HEK293 (cell line): ENCODE measurements at regions not wholly inside any gene's neighbourhood (a gene's known extent, or its start where the extent isn't known, plus 50 kb on each side); places are given as distances from the start of the nearest gene placed in this dataset.

Experiments
- CTCF ChIA-PET: fragments of 350-600 bp; formaldehyde crosslinking; extraction: SDS; loops from one replicate; lab custom pipeline; 2021; ENCODE audit warnings: antibody characterized with exemption; lab: Yijun Ruan, JAX
- POLR2A ChIA-PET: fragments of 300-600 bp; formaldehyde crosslinking; extraction: SDS; loops from one replicate; lab custom pipeline; 2020; ENCODE audit warnings: antibody characterized with exemption, inconsistent platforms; lab: Yijun Ruan, JAX
- H3K27ac ChIP-seq: fragments of 200-500 bp; sonication (Bioruptor generic); 2 replicates; pipeline ENCODE4 v1.5.1; 2014; ENCODE audit warnings: low read depth, low read length, control low read depth, inconsistent platforms; ENCODE audit errors: extremely low read depth
- H3K36me3 ChIP-seq, 2 experiments: fragments of 200-500 bp in 1 of 2; sonication (Bioruptor generic) in 1 of 2; 1 replicate in 1 of 2; 2 replicates in 1 of 2; pipeline ENCODE4 v1.5.1; 2014 to 2017; ENCODE audit warnings: inconsistent platforms in 2 of 2, low read length in 2 of 2; ENCODE audit not compliant: control insufficient read depth in 2 of 2, insufficient read depth in 1 of 2
- H3K4me1 ChIP-seq: fragments of 200-500 bp; sonication (Bioruptor generic); 2 replicates; pipeline ENCODE4 v1.5.1; 2014; ENCODE audit warnings: mild to moderate bottlenecking, low read length, inconsistent platforms; ENCODE audit not compliant: control insufficient read depth, insufficient read depth
- H3K4me3 ChIP-seq: 2 replicates; pipeline ENCODE4 v1.5.1; 2011; ENCODE audit warnings: low read depth, mild to moderate bottlenecking, control low read depth, low read length, moderate library complexity
- H3K9me3 ChIP-seq: fragments of 200-500 bp; sonication (Bioruptor generic); 2 replicates; pipeline ENCODE4 v1.5.1; 2014; ENCODE audit warnings: low read depth, low read length, inconsistent platforms; ENCODE audit not compliant: control insufficient read depth, insufficient read depth
- GLI4 ChIP-seq: fragments of 450-650 bp; formaldehyde crosslinking; IDR thresholded peaks from 2 replicates; pipeline ENCODE4 v1.5.1; 2016; ENCODE audit warnings: missing biosample characterization, missing genetic modification characterization
- HOXA7 ChIP-seq: sonication (generic); formaldehyde crosslinking; IDR thresholded peaks from 2 replicates; pipeline ENCODE4 v1.8.1; 2022; ENCODE audit warnings: missing genetic modification reagents, borderline replicate concordance
- HOXC10 ChIP-seq: sonication (generic); formaldehyde crosslinking; IDR thresholded peaks from 2 replicates; pipeline ENCODE4 v1.8.1; 2023; ENCODE audit warnings: mild to moderate bottlenecking, missing genetic modification reagents
- PRDM1 ChIP-seq: fragments of 450-650 bp; formaldehyde crosslinking; IDR thresholded peaks from 2 replicates; pipeline ENCODE4; 2016; ENCODE audit warnings: missing biosample characterization, missing genetic modification characterization
- ZFP3 ChIP-seq: fragments of 450-650 bp; formaldehyde crosslinking; IDR thresholded peaks from 2 replicates; pipeline ENCODE4 v1.5.1; 2016; ENCODE audit warnings: low read depth, missing biosample characterization, missing genetic modification characterization
- ZNF146 ChIP-seq: fragments of 450-650 bp; formaldehyde crosslinking; IDR thresholded peaks from 2 replicates; pipeline ENCODE4 v1.5.1; 2016; ENCODE audit warnings: missing biosample characterization, missing genetic modification characterization
- ZNF211 ChIP-seq: fragments of 450-650 bp; formaldehyde crosslinking; IDR thresholded peaks from 2 replicates; pipeline ENCODE4 v1.5.1; 2016; ENCODE audit warnings: low read depth, missing biosample characterization, missing genetic modification characterization
- ZNF404 ChIP-seq: fragments of 450-650 bp; formaldehyde crosslinking; IDR thresholded peaks from 2 replicates; pipeline ENCODE4 v1.5.1; 2017; ENCODE audit warnings: missing biosample characterization, missing genetic modification characterization
- ZNF600 ChIP-seq: fragments of 450-650 bp; formaldehyde crosslinking; IDR thresholded peaks from 2 replicates; pipeline ENCODE4 v1.5.1; 2016; ENCODE audit warnings: missing biosample characterization, missing genetic modification characterization
- ZNF664 ChIP-seq: fragments of 450-650 bp; formaldehyde crosslinking; IDR thresholded peaks from 2 replicates; pipeline ENCODE4 v1.5.1; 2016; ENCODE audit warnings: missing biosample characterization, missing genetic modification characterization
- ZSCAN23 ChIP-seq: fragments of 450-650 bp; formaldehyde crosslinking; IDR thresholded peaks from 2 replicates; pipeline ENCODE4 v1.5.1; 2016; ENCODE audit warnings: missing biosample characterization, missing genetic modification characterization
- TF ChIP-seq, protein P1 (sequence below): fragments of 450-650 bp; formaldehyde crosslinking; IDR thresholded peaks from 2 replicates; pipeline ENCODE4 v1.5.1; 2016; ENCODE audit warnings: missing biosample characterization, missing genetic modification characterization
- TF ChIP-seq, protein P2 (sequence below): fragments of 450-650 bp; formaldehyde crosslinking; IDR thresholded peaks from 2 replicates; pipeline ENCODE4 v1.5.1; 2016; ENCODE audit warnings: missing biosample characterization, missing genetic modification characterization
- TF ChIP-seq, protein P3 (sequence below): fragments of 450-650 bp; formaldehyde crosslinking; IDR thresholded peaks from 2 replicates; pipeline ENCODE4 v1.5.1; 2016; ENCODE audit warnings: missing biosample characterization, missing genetic modification characterization

DNA sequence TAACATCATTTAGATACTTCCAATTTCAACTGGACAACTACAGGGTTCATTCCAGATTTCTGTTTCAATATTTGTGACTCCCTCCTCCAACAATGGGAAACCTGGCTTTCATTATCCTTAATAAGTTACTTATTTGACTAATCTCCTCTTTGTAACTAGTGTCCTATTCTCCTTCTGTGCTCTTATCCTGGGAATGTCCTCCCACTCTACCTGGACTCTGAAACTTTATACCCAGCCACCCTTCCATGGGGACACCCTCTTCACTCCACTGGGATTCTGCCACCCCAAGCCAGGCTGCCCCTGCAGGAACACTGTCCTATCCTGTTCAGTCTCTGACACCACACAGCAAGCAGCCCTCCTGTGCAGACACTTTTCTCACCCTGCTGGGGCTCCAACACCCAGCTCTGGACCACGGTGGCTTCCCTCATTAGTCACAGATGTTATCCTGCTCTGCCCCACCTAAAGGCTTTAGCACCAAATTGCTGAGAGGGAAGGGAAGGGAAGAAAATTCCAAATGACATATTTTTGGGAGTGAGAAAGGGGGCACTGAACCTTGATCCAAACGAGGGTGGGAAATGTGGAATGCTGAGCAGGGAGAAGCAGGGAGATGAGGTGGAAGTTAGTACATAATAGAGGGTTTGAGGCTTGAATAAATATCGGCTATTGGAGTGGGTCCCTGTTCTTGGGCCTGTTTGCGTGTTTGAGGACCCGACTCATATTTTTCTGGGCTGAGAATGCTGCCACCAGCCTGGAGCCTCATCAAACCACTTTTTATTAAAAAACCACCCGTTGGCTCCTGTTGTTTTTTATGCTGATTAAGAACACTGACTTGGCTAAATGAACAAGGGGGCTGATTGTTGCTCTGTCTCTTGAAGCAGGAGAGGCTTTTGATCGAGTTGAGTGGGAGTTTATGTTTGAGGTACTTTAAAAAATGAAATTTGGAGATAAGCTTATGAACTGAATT lies 54.0 kb upstream of the AKIRIN2 start (continued):
- TF ChIP-seq, protein P1, sequence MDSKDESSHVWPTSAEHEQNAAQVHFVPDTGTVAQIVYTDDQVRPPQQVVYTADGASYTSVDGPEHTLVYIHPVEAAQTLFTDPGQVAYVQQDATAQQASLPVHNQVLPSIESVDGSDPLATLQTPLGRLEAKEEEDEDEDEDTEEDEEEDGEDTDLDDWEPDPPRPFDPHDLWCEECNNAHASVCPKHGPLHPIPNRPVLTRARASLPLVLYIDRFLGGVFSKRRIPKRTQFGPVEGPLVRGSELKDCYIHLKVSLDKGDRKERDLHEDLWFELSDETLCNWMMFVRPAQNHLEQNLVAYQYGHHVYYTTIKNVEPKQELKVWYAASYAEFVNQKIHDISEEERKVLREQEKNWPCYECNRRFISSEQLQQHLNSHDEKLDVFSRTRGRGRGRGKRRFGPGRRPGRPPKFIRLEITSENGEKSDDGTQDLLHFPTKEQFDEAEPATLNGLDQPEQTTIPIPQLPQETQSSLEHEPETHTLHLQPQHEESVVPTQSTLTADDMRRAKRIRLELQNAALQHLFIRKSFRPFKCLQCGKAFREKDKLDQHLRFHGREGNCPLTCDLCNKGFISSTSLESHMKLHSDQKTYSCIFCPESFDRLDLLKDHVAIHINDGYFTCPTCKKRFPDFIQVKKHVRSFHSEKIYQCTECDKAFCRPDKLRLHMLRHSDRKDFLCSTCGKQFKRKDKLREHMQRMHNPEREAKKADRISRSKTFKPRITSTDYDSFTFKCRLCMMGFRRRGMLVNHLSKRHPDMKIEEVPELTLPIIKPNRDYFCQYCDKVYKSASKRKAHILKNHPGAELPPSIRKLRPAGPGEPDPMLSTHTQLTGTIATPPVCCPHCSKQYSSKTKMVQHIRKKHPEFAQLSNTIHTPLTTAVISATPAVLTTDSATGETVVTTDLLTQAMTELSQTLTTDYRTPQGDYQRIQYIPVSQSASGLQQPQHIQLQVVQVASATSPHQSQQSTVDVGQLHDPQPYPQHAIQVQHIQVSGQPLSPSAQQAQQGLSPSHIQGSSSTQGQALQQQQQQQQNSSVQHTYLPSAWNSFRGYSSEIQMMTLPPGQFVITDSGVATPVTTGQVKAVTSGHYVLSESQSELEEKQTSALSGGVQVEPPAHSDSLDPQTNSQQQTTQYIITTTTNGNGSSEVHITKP (tag by site-specific recombination): peak; percentile 37
- TF ChIP-seq, protein P2, sequence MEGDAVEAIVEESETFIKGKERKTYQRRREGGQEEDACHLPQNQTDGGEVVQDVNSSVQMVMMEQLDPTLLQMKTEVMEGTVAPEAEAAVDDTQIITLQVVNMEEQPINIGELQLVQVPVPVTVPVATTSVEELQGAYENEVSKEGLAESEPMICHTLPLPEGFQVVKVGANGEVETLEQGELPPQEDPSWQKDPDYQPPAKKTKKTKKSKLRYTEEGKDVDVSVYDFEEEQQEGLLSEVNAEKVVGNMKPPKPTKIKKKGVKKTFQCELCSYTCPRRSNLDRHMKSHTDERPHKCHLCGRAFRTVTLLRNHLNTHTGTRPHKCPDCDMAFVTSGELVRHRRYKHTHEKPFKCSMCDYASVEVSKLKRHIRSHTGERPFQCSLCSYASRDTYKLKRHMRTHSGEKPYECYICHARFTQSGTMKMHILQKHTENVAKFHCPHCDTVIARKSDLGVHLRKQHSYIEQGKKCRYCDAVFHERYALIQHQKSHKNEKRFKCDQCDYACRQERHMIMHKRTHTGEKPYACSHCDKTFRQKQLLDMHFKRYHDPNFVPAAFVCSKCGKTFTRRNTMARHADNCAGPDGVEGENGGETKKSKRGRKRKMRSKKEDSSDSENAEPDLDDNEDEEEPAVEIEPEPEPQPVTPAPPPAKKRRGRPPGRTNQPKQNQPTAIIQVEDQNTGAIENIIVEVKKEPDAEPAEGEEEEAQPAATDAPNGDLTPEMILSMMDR: peak; percentile 24; the same call in 1 of the 2 replicates
- TF ChIP-seq, all 188 proteins: peak for 11

DNA sequence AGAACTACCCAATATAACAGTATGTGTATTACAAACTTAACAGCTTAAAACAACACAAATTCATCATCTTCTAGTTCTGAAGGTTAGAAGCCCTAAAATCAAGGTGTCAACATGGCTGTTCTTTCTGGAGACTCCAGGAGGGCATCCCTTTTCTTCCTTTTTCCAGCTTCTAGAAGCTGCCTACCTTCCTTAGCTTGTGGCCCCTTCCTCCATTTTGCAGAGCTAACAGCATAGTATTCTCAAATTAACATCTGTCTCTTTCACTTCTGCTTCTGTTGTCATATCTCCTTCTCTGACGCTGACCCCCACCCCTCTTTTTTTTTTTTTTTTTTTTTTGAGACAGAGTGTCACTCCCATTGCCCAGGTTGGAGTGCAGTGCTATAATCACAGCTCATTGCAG lies 52.8 kb upstream of the AKIRIN2 start:
- TF ChIP-seq ZNF146 (tag by site-specific recombination): no peak
- TF ChIP-seq ZNF600 (tag by site-specific recombination): no peak
- TF ChIP-seq HOXA7 (CRISPR knock-in tag): no peak
- TF ChIP-seq ZFP3 (tag by site-specific recombination): no peak
- TF ChIP-seq ZNF404 (tag by site-specific recombination): no peak
- TF ChIP-seq HOXC10 (CRISPR knock-in tag): no peak
- TF ChIP-seq, protein P3, sequence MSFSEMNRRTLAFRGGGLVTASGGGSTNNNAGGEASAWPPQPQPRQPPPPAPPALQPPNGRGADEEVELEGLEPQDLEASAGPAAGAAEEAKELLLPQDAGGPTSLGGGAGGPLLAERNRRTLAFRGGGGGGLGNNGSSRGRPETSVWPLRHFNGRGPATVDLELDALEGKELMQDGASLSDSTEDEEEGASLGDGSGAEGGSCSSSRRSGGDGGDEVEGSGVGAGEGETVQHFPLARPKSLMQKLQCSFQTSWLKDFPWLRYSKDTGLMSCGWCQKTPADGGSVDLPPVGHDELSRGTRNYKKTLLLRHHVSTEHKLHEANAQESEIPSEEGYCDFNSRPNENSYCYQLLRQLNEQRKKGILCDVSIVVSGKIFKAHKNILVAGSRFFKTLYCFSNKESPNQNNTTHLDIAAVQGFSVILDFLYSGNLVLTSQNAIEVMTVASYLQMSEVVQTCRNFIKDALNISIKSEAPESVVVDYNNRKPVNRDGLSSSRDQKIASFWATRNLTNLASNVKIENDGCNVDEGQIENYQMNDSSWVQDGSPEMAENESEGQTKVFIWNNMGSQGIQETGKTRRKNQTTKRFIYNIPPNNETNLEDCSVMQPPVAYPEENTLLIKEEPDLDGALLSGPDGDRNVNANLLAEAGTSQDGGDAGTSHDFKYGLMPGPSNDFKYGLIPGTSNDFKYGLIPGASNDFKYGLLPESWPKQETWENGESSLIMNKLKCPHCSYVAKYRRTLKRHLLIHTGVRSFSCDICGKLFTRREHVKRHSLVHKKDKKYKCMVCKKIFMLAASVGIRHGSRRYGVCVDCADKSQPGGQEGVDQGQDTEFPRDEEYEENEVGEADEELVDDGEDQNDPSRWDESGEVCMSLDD (tag by site-specific recombination): no peak
- no peak for TF ChIP-seq GLI4 (tag by site-specific recombination)
- TF ChIP-seq ZNF664 (tag by site-specific recombination): no peak
- no peak for TF ChIP-seq ZNF211 (tag by site-specific recombination)
- TF ChIP-seq ZSCAN23 (tag by site-specific recombination): no peak
- no peak for TF ChIP-seq PRDM1 (tag by site-specific recombination)
- TF ChIP-seq, all 188 proteins: peak for 0
- H3K4me3 ChIP-seq: no peak overlapping the region
- no peaks in the 10 kb centered on the region for H3K9me3 ChIP-seq
- POLR2A ChIA-PET: no interaction called here
- H3K27ac ChIP-seq: no peak overlapping the region
- no peaks in the 10 kb centered on the region for H3K36me3 ChIP-seq
- CTCF ChIA-PET: interaction anchor here (1.0 kb wide), 1 partner anchor 77 kb away, joined by 3 read pairs; no protein-coding TSS in a partner anchor
- H3K4me1 ChIP-seq: peaks cover 12% of the 10 kb centered on the region
